Stomach (tissue), 4 donors: ENCODE measurements at regions not wholly inside any gene's neighbourhood (a gene's known extent, or its start where the extent isn't known, plus 50 kb on each side); places are given as distances from the start of the nearest gene placed in this dataset.

ENCODE experiments used
- EP300 ChIP-seq: sonication (generic); formaldehyde crosslinking; IDR thresholded peaks from one replicate; pipeline ENCODE4 v1.6.1; 2017; ENCODE audit warnings: antibody characterized with exemption
- POLR2A ChIP-seq, 4 donors: fragments of 450-650 bp; IDR thresholded peaks; one replicate each; pipeline ENCODE4 v1.6.1; 2016; ENCODE audit warnings: antibody characterized with exemption in 4 of 4, control low read depth in 2 of 4, mild to moderate bottlenecking in 1 of 4, moderate library complexity in 1 of 4
- TF ChIP-seq, protein P1 (sequence below), 7 experiments: fragments of 450-650 bp in 4 of 7; fragments of 200-600 bp in 3 of 7; sonication (generic) in 3 of 7; IDR thresholded peaks; one replicate each; pipeline ENCODE4 v1.5.1; 2016 to 2019; ENCODE audit warnings: antibody characterized with exemption in 7 of 7, control low read depth in 2 of 7, mild to moderate bottlenecking in 1 of 7

DNA sequence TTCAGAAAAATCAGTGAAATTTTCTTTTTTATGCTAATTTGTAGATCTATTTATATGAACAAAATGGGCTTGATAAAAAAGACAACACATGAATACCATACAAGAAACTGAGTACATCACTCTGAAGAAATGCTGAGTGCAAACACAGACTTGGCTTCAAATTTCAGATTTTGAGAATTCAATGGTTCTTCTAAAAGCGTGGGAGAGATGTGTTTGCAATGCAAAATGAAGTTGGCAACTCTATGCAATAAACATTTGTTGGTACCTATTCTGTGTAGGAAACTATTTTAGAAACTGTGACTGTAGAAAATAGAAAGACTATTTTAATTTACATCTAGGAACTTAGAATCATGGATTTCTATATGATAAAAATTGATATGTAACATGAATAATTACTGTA, 1834.1 kb upstream of the CELF4 start:
- TF ChIP-seq, protein P1, sequence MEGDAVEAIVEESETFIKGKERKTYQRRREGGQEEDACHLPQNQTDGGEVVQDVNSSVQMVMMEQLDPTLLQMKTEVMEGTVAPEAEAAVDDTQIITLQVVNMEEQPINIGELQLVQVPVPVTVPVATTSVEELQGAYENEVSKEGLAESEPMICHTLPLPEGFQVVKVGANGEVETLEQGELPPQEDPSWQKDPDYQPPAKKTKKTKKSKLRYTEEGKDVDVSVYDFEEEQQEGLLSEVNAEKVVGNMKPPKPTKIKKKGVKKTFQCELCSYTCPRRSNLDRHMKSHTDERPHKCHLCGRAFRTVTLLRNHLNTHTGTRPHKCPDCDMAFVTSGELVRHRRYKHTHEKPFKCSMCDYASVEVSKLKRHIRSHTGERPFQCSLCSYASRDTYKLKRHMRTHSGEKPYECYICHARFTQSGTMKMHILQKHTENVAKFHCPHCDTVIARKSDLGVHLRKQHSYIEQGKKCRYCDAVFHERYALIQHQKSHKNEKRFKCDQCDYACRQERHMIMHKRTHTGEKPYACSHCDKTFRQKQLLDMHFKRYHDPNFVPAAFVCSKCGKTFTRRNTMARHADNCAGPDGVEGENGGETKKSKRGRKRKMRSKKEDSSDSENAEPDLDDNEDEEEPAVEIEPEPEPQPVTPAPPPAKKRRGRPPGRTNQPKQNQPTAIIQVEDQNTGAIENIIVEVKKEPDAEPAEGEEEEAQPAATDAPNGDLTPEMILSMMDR (IDR thresholded peaks at IDR 0.05) = no peak
- TF ChIP-seq POLR2A (IDR thresholded peaks at IDR 0.05) = no peak
- no peak for TF ChIP-seq EP300
